ELR (cell line): ENCODE measurements at regions not wholly inside any gene's neighbourhood (a gene's known extent, or its start where the extent isn't known, plus 50 kb on each side); places are given as distances from the start of the nearest gene placed in this dataset.

Experiments used
- DNase-seq: peaks from one replicate; pipeline ENCODE4 v3.0.0-alpha.2; 2015; ENCODE audit warnings: low read depth

- DNase-seq = no peak
These were observed 187.3 kb downstream of the C12orf50 start for GRCh38 chr12:87841935-87842334.

- no peak for DNase-seq
These were observed 193.0 kb downstream of the C12orf50 start for GRCh38 chr12:87836190-87836589.

DNA sequence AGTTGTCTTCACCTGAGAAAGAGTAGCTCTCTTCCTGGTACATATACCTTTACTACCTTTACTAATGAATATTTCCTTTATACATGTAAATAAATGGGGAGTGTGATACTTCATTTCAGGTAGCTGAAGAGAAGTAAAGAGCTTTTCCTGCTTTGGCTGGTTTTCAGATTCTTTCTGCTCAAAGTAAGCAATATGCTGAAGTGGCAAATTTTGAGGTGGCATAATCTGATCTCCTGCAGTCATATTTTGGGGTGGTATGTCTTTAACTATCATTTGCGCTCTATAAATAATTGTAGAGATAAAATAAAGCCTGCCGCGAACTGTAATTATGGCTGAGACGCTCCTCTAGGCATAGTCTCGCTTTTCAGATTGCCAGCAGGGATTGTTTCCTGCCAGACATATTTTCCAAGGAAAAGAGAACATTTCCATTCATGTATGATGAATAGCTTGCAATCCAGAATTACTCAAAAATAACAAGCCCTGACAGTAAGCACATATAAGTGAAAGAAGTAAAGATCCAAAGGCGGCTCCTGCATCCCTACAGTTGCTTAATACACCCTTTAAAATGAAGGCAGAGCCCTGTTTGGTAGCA lies 200.7 kb downstream of the C12orf50 start:
- DNase-seq = no peak

DNA sequence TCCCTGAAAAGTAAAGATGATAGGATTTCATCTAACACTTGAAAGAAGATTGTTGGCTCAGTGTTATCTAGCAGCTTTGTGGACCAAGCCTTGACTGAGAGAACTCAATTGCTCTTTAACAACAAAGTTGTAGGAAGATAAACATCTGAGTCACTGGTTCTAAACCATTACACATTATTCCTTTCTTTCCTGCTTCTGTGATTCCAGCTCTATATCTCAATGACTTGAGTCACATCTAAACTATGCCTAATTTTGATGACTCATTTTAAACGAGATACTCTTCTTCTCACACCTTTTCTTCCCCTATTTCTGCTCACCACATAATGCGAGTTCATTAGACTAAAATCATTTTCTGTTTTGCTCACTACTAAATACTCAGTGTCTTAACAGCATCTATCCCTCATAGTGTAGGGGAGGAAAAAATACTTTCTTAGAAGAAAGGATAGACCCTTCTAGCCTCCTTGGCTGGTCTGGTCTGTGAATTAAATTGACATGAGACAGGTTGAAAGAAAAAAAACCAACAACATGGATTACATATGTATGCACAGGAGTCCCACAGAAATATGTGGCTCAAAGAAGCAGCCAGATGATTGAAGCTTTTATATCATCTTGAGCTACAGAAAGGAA lies 201.4 kb downstream of the C12orf50 start:
- peak; percentile 87 for DNase-seq

DNA sequence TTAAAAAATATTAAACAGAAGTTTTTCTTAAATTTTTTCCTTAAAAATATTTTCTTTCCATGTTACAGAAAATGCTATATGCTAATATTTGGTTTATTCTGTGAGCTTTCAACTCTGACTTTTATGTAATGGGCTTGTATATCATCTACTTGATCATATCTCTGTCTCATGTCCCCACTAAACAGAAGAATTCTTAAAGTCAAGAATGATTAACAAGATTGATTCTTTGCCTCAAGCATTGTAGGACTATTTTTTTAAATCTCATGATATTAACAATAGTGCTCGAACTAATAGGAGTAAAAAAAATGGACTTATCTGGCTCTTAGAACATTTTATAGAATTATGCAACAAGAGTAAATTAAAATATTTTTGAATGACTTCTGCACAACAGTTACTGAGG lies 206.3 kb downstream of the C12orf50 start:
- no peak for DNase-seq

DNA sequence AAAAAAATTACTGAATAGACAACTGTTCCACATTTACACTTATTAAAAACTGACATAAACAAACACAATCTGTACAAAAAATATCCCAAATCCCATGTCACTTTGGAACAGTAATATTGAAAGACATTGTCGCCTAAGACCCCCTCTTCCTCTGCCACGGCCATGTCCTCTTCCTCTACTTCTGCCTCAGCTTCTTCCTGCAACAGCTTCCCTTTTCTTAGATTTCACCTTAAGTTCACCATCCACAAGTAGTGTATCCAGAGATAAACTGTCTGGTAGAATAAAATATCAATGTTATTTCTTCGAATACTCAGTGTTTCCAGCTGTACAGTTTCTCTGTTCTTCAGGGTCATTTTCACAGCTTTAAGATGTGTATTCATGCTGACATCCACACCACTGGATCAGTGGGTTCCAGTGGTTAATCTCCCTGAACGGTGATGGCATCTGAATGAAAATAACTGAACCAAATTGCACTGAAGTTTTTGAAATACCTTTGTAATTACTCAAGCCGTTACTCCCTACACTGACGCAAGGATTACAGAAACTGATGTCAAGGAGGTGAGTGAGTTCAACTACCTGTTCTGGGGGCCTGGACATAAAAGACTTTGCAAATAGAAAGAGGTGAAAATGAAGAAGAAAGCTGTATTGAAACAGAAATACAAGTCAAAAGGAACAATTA lies 208.5 kb downstream of the C12orf50 start:
- peak; percentile 70 for DNase-seq

DNA sequence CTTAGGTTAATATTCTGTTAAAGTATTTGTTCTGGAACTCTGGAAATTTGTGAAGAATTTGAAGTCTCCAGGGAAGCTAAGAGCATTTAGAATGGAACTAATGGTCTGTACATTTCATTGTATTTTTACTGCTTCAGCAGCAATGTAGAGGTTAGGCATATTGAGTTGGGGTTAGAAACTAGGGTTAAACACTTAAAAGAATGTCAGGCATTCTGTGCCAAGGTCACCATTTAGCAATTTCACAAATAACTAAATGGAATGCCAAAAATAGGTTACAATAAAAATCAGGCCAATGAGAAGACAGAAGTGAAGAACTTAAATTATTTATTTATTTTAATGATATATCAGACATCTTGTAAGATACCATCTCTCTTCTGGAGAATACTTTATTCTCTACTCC lies 210.8 kb downstream of the C12orf50 start:
- no peak for DNase-seq

- no peak for DNase-seq
These were observed 213.2 kb downstream of the C12orf50 start for GRCh38 chr12:87815771-87816585.

- peak; percentile 27 for DNase-seq
These were observed 214.6 kb downstream of the C12orf50 start for GRCh38 chr12:87814625-87815024.

GRCh38 chr12:87813476-87814234 lies 215.5 kb downstream of the C12orf50 start:
- peak; percentile 86 for DNase-seq

GRCh38 chr12:87812681-87813080 lies 216.5 kb downstream of the C12orf50 start:
- peak; percentile 48 for DNase-seq

GRCh38 chr12:87812030-87812429 lies 217.2 kb downstream of the C12orf50 start:
- DNase-seq = peak; percentile 41

GRCh38 chr12:87809916-87810315 lies 219.3 kb downstream of the C12orf50 start:
- DNase-seq = peak; percentile 69

DNA sequence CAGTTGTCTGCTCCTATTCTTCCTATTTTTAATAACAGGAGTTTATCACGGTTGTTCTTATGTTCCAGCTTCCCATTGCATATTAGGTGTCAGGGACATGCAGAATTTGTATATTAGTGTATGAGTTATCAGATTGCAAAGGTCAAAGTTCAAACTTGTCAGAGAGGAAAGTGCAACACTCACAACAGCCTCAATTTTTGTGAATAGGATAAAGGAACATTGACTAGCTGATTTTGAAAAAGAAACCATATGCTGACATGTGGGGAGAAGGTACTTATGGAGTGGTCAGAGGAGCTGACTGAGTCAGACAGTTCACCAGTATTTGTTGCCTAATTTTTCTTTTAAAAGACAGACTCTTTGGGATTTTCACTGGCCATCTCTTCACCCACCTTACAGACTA lies 222.1 kb downstream of the C12orf50 start:
- DNase-seq = no peak

DNA sequence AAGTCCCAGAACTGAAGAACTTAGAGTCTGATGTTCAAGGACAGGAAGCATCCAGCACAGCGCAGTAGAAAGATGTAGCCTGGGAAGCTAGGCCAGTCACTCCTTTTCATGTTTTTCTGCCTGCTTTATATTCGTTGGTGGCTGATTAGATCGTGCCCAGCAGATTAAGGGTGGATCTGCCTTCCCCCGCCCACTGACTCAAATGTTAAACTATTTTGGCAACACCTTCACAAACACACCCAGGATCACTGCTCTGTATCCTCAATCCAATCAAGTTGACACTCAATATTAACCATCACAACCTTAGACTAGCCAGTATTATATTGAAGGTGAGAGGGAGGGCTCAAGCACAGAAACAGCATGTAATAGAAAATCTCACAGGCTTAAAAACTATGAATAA lies 222.9 kb downstream of the C12orf50 start:
- no peak for DNase-seq

DNA sequence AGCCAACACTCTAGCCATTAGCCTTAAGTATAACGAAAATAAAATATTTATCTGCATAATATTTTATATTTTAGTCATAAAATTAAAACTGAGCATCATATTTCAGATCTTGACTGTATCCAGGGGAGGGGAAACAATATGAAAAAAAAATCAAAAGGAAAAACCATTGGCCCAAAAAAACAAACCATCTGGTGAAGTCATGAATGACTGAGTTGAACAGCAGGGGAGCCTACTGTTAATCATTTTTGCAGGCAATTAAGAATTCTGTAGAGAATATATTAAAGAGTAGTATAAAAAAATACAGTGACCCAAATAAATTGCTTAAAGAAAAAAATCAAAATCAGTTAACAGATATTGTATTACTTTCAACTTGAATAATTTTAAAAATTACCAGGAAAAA lies 224.8 kb downstream of the C12orf50 start:
- no peak for DNase-seq

DNA sequence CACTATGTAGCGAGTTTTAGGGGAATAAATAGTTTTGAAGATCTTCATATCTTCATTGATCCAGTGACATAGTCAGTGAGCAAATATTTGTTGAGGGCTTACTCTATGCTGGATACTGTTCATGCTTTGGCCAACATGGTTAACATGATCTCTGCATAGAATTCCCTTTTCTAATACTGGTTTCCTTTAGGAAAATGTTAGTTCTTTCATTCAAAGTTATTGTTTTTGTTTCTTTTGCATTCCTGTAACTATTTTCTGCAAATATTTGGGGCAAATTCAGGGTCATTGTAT lies 226.5 kb downstream of the C12orf50 start:
- DNase-seq = no peak

DNA sequence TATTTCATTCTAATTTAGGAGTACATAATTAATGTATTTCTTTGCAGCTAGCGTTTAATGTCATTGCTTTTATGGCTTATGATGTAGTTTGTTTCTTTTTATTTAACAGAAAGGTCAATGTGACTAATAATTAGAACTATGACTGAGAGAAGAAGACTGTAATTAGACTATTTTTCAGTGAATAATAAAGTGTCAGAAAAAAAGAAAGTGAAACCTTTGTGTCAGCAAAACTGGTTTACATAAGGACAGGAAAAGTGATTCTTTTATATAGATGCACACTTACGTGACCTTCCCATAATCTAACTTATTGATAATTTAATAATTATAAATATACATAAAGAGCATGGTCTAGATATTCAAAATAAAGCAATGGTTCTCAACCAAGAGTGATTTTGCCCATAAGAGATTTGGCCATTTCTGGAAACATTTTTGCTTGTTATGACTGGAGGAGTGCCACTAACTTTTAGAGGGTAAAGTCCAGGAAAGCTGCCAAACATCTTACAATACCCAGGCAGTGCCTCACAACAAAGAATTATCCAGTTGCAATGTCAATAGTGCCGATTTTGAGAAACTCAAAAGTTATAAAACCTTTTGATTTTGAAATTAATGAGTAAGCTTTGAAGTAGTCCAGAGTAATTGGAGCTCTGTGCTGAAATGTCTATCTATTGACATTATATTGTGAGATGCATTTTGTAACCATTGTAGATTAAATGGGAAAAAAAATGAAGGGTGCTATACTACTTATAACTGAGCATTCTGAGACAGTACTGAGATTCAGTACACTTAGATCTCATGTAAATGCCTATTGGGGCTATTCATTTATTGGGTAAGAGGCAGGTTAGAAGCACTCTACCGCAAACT lies 227.1 kb downstream of the C12orf50 start:
- DNase-seq = no peak

GRCh38 chr12:87796961-87797516 lies 232.2 kb downstream of the C12orf50 start:
- peak; percentile 21 for DNase-seq

DNA sequence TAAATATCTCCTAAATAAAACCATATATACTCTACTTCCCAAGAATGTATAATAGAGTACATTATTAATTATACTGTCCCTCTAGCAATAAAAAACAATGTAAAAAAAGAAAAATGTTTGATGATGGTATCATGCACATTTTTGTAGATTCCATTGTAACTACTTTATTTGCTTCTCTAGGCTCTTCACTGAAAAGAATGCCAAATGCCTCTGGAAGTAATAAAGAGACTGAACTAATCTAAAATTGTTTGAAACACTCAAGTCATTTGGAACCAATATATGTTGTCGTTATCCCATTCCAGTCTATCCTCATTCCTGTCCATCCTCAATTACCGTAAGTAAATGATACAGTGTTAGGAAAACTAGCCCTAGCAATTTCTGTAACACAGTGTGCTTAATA lies 233.6 kb downstream of the C12orf50 start:
- no peak for DNase-seq

- DNase-seq = no peak
These were observed 234.3 kb downstream of the C12orf50 start for GRCh38 chr12:87794854-87795253.
